ENCODE measurements at regions not wholly inside any gene's neighbourhood (a gene's known extent, or its start where the extent isn't known, plus 50 kb on each side); places are given as distances from the start of the nearest gene placed in this dataset.

- Histone ChIP-seq H3K9me3 (ENCODE audit: low read length) (no peaks in the 10 kb centered on the region), H4K20me1 (ENCODE audit: insufficient read depth, low read length) (no peaks in the 10 kb centered on the region), H3K36me3 (ENCODE audit: insufficient read depth, low read length) (no peaks in the 10 kb centered on the region)
These were observed 145.7 kb upstream of the MDGA2 start for GRCh38 chr14:47821135-47821534.

GRCh38 chr14:47790477-47790876, 115.1 kb upstream of the MDGA2 start:
- Histone ChIP-seq H4K20me1 (ENCODE audit: insufficient read depth, low read length) (no peaks in the 10 kb centered on the region), H2AFZ (ENCODE audit: low read length) (no peak overlapping the region), H3K4me3 (ENCODE audit: low read depth, low read length, poor library complexity, severe bottlenecking) (no peak overlapping the region), H3K9me2 (ENCODE audit: low read depth, low read length) (no peaks in the 10 kb centered on the region), H3K9ac (ENCODE audit: low read length) (no peak overlapping the region), H3K36me3 (ENCODE audit: insufficient read depth, low read length) (no peaks in the 10 kb centered on the region), H3K4me2 (ENCODE audit: low read length) (no peak overlapping the region), H3K4me1 (ENCODE audit: insufficient read depth, low read length, severe bottlenecking) (no peaks in the 10 kb centered on the region), H3K27me3 (ENCODE audit: insufficient read depth, low read length) (no peaks in the 10 kb centered on the region), H3F3A (ENCODE audit: insufficient read depth, low read length) (no peaks in the 10 kb centered on the region), H3K27ac (ENCODE audit: low read depth, low read length, poor library complexity, severe bottlenecking) (no peak overlapping the region), H3K79me2 (ENCODE audit: insufficient read depth, low read length) (no peaks in the 10 kb centered on the region), H3K9me3 (ENCODE audit: low read length) (no peaks in the 10 kb centered on the region)
- no peak for TF ChIP-seq EZH2 (IDR thresholded peaks at IDR 0.05; ENCODE audit: borderline replicate concordance, low read length)
- TF ChIP-seq CTCF (IDR thresholded peaks at IDR 0.05; ENCODE audit: low read length): no peak

More at GRCh38 chr14:47821135-47821534, 145.7 kb upstream of the MDGA2 start:
- Histone ChIP-seq H3K27ac (ENCODE audit: low read depth, low read length, poor library complexity, severe bottlenecking) (no peak overlapping the region), H3F3A (ENCODE audit: insufficient read depth, low read length) (no peaks in the 10 kb centered on the region), H2AFZ (ENCODE audit: low read length) (no peak overlapping the region), H3K9me2 (ENCODE audit: low read depth, low read length) (no peaks in the 10 kb centered on the region), H3K9ac (ENCODE audit: low read length) (no peak overlapping the region), H3K4me1 (ENCODE audit: insufficient read depth, low read length, severe bottlenecking) (no peaks in the 10 kb centered on the region), H3K79me2 (ENCODE audit: insufficient read depth, low read length) (no peaks in the 10 kb centered on the region), H3K4me2 (ENCODE audit: low read length) (no peak overlapping the region), H3K27me3 (ENCODE audit: insufficient read depth, low read length) (no peaks in the 10 kb centered on the region), H3K4me3 (ENCODE audit: low read depth, low read length, poor library complexity, severe bottlenecking) (no peak overlapping the region)
- no peak for TF ChIP-seq EZH2 (IDR thresholded peaks at IDR 0.05; ENCODE audit: borderline replicate concordance, low read length)
- TF ChIP-seq CTCF (IDR thresholded peaks at IDR 0.05; ENCODE audit: low read length): no peak

GRCh38 chr14:47785058-47785457, 109.7 kb upstream of the MDGA2 start:
- no peaks in the 10 kb centered on the region for H3K9me3 ChIP-seq (ENCODE audit: low read length)
- TF ChIP-seq EZH2 (IDR thresholded peaks at IDR 0.05; ENCODE audit: borderline replicate concordance, low read length): no peak
- no peak for TF ChIP-seq CTCF (IDR thresholded peaks at IDR 0.05; ENCODE audit: low read length)
- no peaks in the 10 kb centered on the region for H4K20me1 ChIP-seq (ENCODE audit: insufficient read depth, low read length)
- no peak overlapping the region for H3K27ac ChIP-seq (ENCODE audit: low read depth, low read length, poor library complexity, severe bottlenecking)
- H3K4me2 ChIP-seq (ENCODE audit: low read length): no peak overlapping the region
- no peak overlapping the region for H3K4me3 ChIP-seq (ENCODE audit: low read depth, low read length, poor library complexity, severe bottlenecking)
- no peaks in the 10 kb centered on the region for H3F3A ChIP-seq (ENCODE audit: insufficient read depth, low read length)
- H3K27me3 ChIP-seq (ENCODE audit: insufficient read depth, low read length): no peaks in the 10 kb centered on the region
- no peaks in the 10 kb centered on the region for H3K4me1 ChIP-seq (ENCODE audit: insufficient read depth, low read length, severe bottlenecking)
- no peaks in the 10 kb centered on the region for H3K9me2 ChIP-seq (ENCODE audit: low read depth, low read length)
- H3K9ac ChIP-seq (ENCODE audit: low read length): no peak overlapping the region
- no peaks in the 10 kb centered on the region for H3K36me3 ChIP-seq (ENCODE audit: insufficient read depth, low read length)
- no peak overlapping the region for H2AFZ ChIP-seq (ENCODE audit: low read length)
- no peaks in the 10 kb centered on the region for H3K79me2 ChIP-seq (ENCODE audit: insufficient read depth, low read length)
